NCI-H82 treated with DMSO at 0.1 percent for 48 hours (cell line): ENCODE measurements at regions not wholly inside any gene's neighbourhood (a gene's known extent, or its start where the extent isn't known, plus 50 kb on each side); places are given as distances from the start of the nearest gene placed in this dataset.

Experiments
- DNase-seq: peaks from one replicate; lab custom pipeline; 2025; ENCODE audit not compliant: unreplicated experiment; lab: John Stamatoyannopoulos, UW

DNA sequence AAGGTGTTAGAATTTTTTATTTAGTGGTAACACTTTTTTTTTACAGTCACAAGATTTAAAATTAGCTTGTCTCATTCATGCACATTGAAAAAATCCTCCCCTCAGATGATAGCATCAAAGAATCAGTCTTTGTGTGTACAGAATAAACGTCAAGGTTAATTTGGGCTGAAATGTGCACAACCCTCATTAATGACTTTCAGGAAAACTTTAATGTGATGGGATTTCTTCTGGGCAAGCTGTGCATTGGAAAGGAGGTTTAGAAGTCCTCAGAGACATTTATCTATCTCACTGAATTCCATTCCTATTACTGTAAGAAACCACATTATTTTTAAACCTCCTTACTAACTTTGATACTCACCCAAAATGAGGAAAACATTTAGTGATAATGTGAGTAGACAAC lies 88.2 kb upstream of the TECRL start:
- no peak for DNase-seq

DNA sequence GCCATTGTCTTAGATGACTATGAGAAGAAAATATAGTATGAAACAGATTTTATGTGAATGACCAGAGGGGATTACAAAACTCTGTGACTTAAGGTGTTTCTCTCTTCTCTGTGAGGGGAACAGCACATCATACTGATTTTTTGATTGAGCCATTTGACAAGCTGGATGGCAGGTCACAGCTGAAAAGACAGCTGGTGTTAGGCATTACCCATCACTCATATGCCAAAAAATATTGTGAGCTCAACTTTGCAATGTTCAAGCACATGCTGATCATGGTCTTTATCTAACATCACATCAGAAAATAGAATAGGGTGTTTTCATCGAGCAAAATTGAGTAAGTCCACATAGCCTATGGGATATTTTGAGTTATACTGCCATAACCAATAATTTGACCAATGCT lies 86.7 kb upstream of the TECRL start:
- DNase-seq, result no peak

- no peak for DNase-seq
Observed at GRCh38 chr4:64489628-64490027, 80.4 kb upstream of the TECRL start.

DNA sequence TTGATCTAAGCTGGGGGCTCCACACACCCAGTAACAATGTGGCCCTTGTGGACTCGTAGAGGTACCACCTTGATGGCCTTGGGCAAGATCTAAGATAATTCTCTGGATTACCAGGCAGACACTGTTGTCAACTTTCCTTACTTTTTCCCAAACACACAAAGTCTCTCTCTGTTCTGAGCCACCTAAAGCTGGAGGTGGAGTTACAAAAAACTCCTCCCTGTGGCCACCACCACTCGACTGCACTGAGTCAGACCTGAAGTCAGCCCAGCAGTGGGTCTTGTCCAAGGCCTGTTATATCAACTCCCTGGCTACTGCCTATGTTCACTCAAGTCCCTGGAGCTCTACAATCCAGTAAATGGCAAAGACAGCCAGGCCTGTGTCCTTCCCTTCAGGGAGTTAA lies 70.1 kb upstream of the TECRL start:
- no peak for DNase-seq

- no peak for DNase-seq
Observed at GRCh38 chr4:64477127-64477526, 67.9 kb upstream of the TECRL start.

DNA sequence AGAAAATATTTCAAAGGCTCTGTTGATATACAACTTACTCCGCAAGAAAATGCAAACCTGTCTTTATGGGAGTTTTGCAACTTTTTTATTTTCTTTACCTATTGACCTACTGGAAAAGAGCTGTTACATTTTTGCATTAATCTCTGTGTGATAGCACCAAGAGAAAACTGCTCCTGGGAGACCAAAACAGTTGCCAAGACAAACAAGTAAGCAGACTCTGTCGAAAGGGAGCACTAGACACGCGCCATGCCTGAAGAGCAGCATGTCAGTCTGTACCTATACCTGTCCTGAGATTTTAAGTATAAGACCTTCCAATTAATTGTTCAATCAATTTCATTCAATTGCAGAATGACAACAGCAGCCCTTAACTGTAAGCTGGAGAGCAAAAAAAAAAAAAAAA lies 56.0 kb upstream of the TECRL start:
- DNase-seq, result no peak

GRCh38 chr4:64464581-64464980 lies 55.3 kb upstream of the TECRL start:
- no peak for DNase-seq
